ENCODE measurements at regions not wholly inside any gene's neighbourhood (a gene's known extent, or its start where the extent isn't known, plus 50 kb on each side); places are given as distances from the start of the nearest gene placed in this dataset.

DNA sequence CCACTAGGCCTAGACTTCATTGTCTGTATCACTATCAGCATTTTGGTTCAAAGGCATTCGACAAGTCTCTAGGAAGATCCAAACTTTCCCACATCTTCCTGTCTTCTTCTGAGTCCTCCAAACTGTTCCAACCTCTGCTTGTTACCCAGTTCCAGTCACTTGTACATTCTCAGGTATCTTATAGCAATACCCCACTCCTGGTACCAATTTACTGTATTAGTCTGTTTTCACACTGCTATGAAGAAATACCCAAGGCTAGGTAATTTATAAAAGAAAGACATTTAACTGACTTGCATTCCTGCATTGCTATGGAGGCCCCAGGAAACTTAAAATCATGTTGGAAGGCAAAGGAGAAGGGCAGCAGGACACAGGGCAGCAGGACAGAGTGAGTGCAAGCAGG, 293.9 kb downstream of the ARAP2 start:
- no peak overlapping the region for H2BK15ac ChIP-seq (ENCODE audit: low read depth, low read length)
- WGBS (ENCODE audit: extremely low coverage, insufficient read length, low lambda C conversion rate): no CpG with 5 or more reads among the region's 1 CpG
- no peak for DNase-seq
- H3K4me1 ChIP-seq (ENCODE audit: insufficient read depth, low read length): no peaks in the 10 kb centered on the region
- H3K27me3 ChIP-seq (ENCODE audit: insufficient read depth, low read length): no peaks in the 10 kb centered on the region
- no peak overlapping the region for H2BK20ac ChIP-seq (ENCODE audit: low read depth, low read length, poor library complexity, severe bottlenecking)
- no peak overlapping the region for H3K56ac ChIP-seq (ENCODE audit: insufficient read length, low read depth, low read length)
- H2BK120ac ChIP-seq (ENCODE audit: low read depth, low read length, poor library complexity, severe bottlenecking): no peak overlapping the region
- TF ChIP-seq, protein P1, sequence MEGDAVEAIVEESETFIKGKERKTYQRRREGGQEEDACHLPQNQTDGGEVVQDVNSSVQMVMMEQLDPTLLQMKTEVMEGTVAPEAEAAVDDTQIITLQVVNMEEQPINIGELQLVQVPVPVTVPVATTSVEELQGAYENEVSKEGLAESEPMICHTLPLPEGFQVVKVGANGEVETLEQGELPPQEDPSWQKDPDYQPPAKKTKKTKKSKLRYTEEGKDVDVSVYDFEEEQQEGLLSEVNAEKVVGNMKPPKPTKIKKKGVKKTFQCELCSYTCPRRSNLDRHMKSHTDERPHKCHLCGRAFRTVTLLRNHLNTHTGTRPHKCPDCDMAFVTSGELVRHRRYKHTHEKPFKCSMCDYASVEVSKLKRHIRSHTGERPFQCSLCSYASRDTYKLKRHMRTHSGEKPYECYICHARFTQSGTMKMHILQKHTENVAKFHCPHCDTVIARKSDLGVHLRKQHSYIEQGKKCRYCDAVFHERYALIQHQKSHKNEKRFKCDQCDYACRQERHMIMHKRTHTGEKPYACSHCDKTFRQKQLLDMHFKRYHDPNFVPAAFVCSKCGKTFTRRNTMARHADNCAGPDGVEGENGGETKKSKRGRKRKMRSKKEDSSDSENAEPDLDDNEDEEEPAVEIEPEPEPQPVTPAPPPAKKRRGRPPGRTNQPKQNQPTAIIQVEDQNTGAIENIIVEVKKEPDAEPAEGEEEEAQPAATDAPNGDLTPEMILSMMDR (conservative IDR thresholded peaks at IDR 0.05): no peak
- H3K27ac ChIP-seq (ENCODE audit: insufficient read length, low read depth, low read length): no peak overlapping the region
- H3K18ac ChIP-seq (ENCODE audit: insufficient read length, low read depth, low read length): no peak overlapping the region
- Mint-ChIP-seq H3K4me3 (no peak overlapping the region), H3K27me3 (ENCODE audit: low read depth) (no peaks in the 10 kb centered on the region), H3K36me3 (ENCODE audit: insufficient read depth in 1 of 3, low read depth in 3 of 3) (peaks cover 3 to 11% (median 5%) of the 10 kb centered on the region in 3 experiments; a peak in 6 of 7 replicates), H3K9me3 (peaks cover 10 to 19% of the 10 kb centered on the region in 2 experiments), H3K4me1 (peaks cover 10% of the 10 kb centered on the region in 2 experiments), H3K27ac (no peak overlapping the region)
- no peaks in the 10 kb centered on the region for H3K23me2 ChIP-seq (ENCODE audit: insufficient read length, low read depth, low read length, poor library complexity, severe bottlenecking)
- no peak overlapping the region for H4K91ac ChIP-seq (ENCODE audit: insufficient read length, low read depth, low read length)
- no peaks in the 10 kb centered on the region for H4K20me1 ChIP-seq (ENCODE audit: control insufficient read depth, insufficient read depth, insufficient read length)
- H2BK12ac ChIP-seq (ENCODE audit: insufficient read length, low read depth, low read length): no peak overlapping the region
- no peak overlapping the region for H3T11ph ChIP-seq (ENCODE audit: low read length)
- no peak overlapping the region for H4K5ac ChIP-seq (ENCODE audit: insufficient read length, low read depth, low read length)
- no peak overlapping the region for H3K4ac ChIP-seq (ENCODE audit: low read depth, low read length)
- H3K79me2 ChIP-seq (ENCODE audit: insufficient read depth, low read length): no peaks in the 10 kb centered on the region
- H3K23ac ChIP-seq (ENCODE audit: insufficient read length, low read depth, low read length): no peak overlapping the region
- no peak overlapping the region for H2AK5ac ChIP-seq (ENCODE audit: insufficient read length, low read length)
- H4K8ac ChIP-seq (replicated peaks; ENCODE audit: insufficient read length, low read depth, low read length): no peak overlapping the region
- no peak overlapping the region for H3K14ac ChIP-seq (ENCODE audit: insufficient read depth, low read length)
- no peak overlapping the region for H3K9ac ChIP-seq (ENCODE audit: extremely low read depth, insufficient read length, low read length)
- H2AFZ ChIP-seq (ENCODE audit: low read length): no peak overlapping the region
- H3K79me1 ChIP-seq (ENCODE audit: insufficient read depth, low read depth, low read length, poor library complexity, severe bottlenecking): no peaks in the 10 kb centered on the region
- H2BK5ac ChIP-seq (ENCODE audit: insufficient read length, low read length): no peak overlapping the region
- no peaks in the 10 kb centered on the region for H3K9me3 ChIP-seq (ENCODE audit: control insufficient read depth, low read depth, low read length)
- no peak overlapping the region for H3K4me2 ChIP-seq (ENCODE audit: insufficient read depth, insufficient read length, low read length)

Data from H9 (cell line).